ENCODE measurements at regions not wholly inside any gene's neighbourhood (a gene's known extent, or its start where the extent isn't known, plus 50 kb on each side); places are given as distances from the start of the nearest gene placed in this dataset.

GRCh38 chr11:45063669-45064068, 82.8 kb upstream of the PRDM11 start:
- Histone ChIP-seq H3K36me3 (no peaks in the 10 kb centered on the region), H3K4me3 (no peak overlapping the region), H3K9me3 (no peaks in the 10 kb centered on the region), H3K4me1 (no peaks in the 10 kb centered on the region), H3K27ac (no peak overlapping the region), H3K27me3 (no peaks in the 10 kb centered on the region)
- in situ Hi-C loops (cut with MboI; ENCODE audit: low pct_ligation_motif_present in 1 of 4, low pct_unique_long_range_greater_than_20kb in 1 of 4, low sequenced_read_pairs in 3 of 4) (no loop called here), intact Hi-C loops (cut with DNase I; ENCODE audit: low total_unique reads) (no loop called here)
- 100% methylated on average over 1 of the region's 1 CpG for WGBS, 2 donors (ENCODE audit: low coverage in 1 of 2)
- TF ChIP-seq EP300 (IDR thresholded peaks at IDR 0.05; ENCODE audit: low read depth) (no peak), POLR2AphosphoS5 (IDR thresholded peaks at IDR 0.05) (no peak), POLR2A (IDR thresholded peaks at IDR 0.05) (no peak)
- TF ChIP-seq, protein P1, sequence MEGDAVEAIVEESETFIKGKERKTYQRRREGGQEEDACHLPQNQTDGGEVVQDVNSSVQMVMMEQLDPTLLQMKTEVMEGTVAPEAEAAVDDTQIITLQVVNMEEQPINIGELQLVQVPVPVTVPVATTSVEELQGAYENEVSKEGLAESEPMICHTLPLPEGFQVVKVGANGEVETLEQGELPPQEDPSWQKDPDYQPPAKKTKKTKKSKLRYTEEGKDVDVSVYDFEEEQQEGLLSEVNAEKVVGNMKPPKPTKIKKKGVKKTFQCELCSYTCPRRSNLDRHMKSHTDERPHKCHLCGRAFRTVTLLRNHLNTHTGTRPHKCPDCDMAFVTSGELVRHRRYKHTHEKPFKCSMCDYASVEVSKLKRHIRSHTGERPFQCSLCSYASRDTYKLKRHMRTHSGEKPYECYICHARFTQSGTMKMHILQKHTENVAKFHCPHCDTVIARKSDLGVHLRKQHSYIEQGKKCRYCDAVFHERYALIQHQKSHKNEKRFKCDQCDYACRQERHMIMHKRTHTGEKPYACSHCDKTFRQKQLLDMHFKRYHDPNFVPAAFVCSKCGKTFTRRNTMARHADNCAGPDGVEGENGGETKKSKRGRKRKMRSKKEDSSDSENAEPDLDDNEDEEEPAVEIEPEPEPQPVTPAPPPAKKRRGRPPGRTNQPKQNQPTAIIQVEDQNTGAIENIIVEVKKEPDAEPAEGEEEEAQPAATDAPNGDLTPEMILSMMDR (IDR thresholded peaks at IDR 0.05), result no peak
- DNase-seq, result no peak

DNA sequence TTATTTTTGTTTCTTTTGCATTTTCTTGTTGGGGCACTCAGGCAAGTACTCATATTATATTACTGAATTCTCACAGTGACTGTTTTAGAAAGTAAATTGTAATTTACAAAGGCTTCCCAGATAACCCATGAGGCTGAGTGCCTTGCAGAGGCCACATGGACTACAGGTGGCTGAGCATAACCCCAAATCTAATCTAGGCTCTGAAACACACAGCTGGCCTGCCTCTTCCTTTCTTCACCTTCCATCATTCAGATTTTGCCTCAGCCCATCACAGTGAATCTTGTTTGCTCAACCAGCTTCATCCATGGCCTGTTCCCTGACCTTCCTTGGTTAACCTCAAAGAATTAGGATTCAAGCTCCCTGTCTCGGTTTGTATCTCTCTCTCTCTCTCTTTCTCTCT, 78.5 kb upstream of the PRDM11 start:
- Histone ChIP-seq H3K4me3 (no peak overlapping the region), H3K9me3 (no peaks in the 10 kb centered on the region), H3K27ac (no peak overlapping the region), H3K27me3 (no peaks in the 10 kb centered on the region), H3K36me3 (no peaks in the 10 kb centered on the region), H3K4me1 (no peaks in the 10 kb centered on the region)
- 75% methylated on average over 1 of the region's 1 CpG; no CpG with 5 or more reads in 1 of the 2 donors for WGBS, 2 donors (ENCODE audit: low coverage in 1 of 2)
- no peak for DNase-seq
- TF ChIP-seq POLR2AphosphoS5 (IDR thresholded peaks at IDR 0.05), result no peak
- in situ Hi-C loops (cut with MboI; ENCODE audit: low pct_ligation_motif_present in 1 of 4, low pct_unique_long_range_greater_than_20kb in 1 of 4, low sequenced_read_pairs in 3 of 4), result no loop called here
- intact Hi-C loops (cut with DNase I; ENCODE audit: low total_unique reads), result no loop called here

- H3K4me1 ChIP-seq, result no peaks in the 10 kb centered on the region
- H3K36me3 ChIP-seq, result no peaks in the 10 kb centered on the region
- H3K27me3 ChIP-seq, result no peaks in the 10 kb centered on the region
- H3K4me3 ChIP-seq, result no peak overlapping the region
- 94% methylated on average over 1 of the region's 1 CpG; no CpG with 5 or more reads in 1 of the 2 donors for WGBS, 2 donors (ENCODE audit: low coverage in 1 of 2)
- H3K27ac ChIP-seq, result no peak overlapping the region
- intact Hi-C loops (cut with DNase I; ENCODE audit: low total_unique reads) (no loop called here), in situ Hi-C loops (cut with MboI; ENCODE audit: low pct_ligation_motif_present in 1 of 4, low pct_unique_long_range_greater_than_20kb in 1 of 4, low sequenced_read_pairs in 3 of 4) (loop anchor here in 1 of 4 donors (5.0 kb wide), 1 partner anchor 49 kb away; no protein-coding TSS in a partner anchor)
- no peaks in the 10 kb centered on the region for H3K9me3 ChIP-seq
- TF ChIP-seq POLR2AphosphoS5 (IDR thresholded peaks at IDR 0.05), result no peak
- TF ChIP-seq, protein P1 (IDR thresholded peaks at IDR 0.05), result no peak
- TF ChIP-seq EP300 (IDR thresholded peaks at IDR 0.05; ENCODE audit: low read depth), result no peak
- TF ChIP-seq POLR2A (IDR thresholded peaks at IDR 0.05), result no peak
- no peak for DNase-seq
Observed at GRCh38 chr11:45071232-45071631, 75.2 kb upstream of the PRDM11 start.

- TF ChIP-seq, protein P1 (IDR thresholded peaks at IDR 0.05), result no peak
- TF ChIP-seq POLR2AphosphoS5 (IDR thresholded peaks at IDR 0.05) (no peak), EP300 (IDR thresholded peaks at IDR 0.05; ENCODE audit: low read depth) (no peak), POLR2A (IDR thresholded peaks at IDR 0.05) (no peak)
- in situ Hi-C loops (cut with MboI; ENCODE audit: low pct_ligation_motif_present in 1 of 4, low pct_unique_long_range_greater_than_20kb in 1 of 4, low sequenced_read_pairs in 3 of 4), result loop anchor here in 1 of 4 donors (5.0 kb wide), 1 partner anchor 51 kb away; no protein-coding TSS in a partner anchor
- intact Hi-C loops (cut with DNase I; ENCODE audit: low total_unique reads), result no loop called here
- Histone ChIP-seq H3K27ac (no peak overlapping the region), H3K4me3 (no peak overlapping the region), H3K36me3 (no peaks in the 10 kb centered on the region), H3K27me3 (no peaks in the 10 kb centered on the region), H3K9me3 (no peaks in the 10 kb centered on the region), H3K4me1 (peaks cover 0 to 5% (median 1%) of the 10 kb centered on the region in 4 donors)
- no peak for DNase-seq
- WGBS, 2 donors (ENCODE audit: low coverage in 1 of 2), result 67% methylated on average over 11 of the region's 11 CpGs; no CpG with 5 or more reads in 1 of the 2 donors
Observed at GRCh38 chr11:45073685-45074141, 72.7 kb upstream of the PRDM11 start.

DNA sequence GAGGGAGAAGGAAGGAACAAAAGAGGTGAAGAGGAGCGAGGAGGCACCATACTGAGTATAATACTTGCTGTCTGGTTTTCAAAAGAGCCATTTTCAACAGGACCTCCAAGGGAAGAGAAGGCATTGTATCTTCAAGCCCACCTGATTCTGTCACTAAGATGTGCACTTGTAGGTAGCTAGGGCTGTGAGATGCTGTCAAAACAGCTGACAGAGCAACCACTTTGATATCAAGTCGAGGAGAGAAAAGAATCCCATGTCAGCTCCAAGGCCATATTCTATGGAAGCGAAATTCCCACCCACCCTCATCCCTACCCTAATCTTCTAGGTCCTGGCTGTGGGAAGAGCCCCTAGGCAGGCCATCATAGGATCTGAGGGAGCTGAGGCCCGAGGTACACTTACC, 70.9 kb upstream of the PRDM11 start:
- DNase-seq, result no peak
- in situ Hi-C loops (cut with MboI; ENCODE audit: low pct_ligation_motif_present in 1 of 4, low pct_unique_long_range_greater_than_20kb in 1 of 4, low sequenced_read_pairs in 3 of 4) (loop anchor here in 1 of 4 donors (25.0 kb wide), 1 partner anchor 513 kb away; the partner anchor contains the start of gene CD82), intact Hi-C loops (cut with DNase I; ENCODE audit: low total_unique reads) (no loop called here)
- H3K27ac ChIP-seq, result no peak overlapping the region
- H3K9me3 ChIP-seq, result no peaks in the 10 kb centered on the region
- H3K4me3 ChIP-seq, result no peak overlapping the region
- no peak for TF ChIP-seq POLR2A (IDR thresholded peaks at IDR 0.05)
- no peak for TF ChIP-seq EP300 (IDR thresholded peaks at IDR 0.05; ENCODE audit: low read depth)
- no peak for TF ChIP-seq POLR2AphosphoS5 (IDR thresholded peaks at IDR 0.05)
- TF ChIP-seq, protein P1 (IDR thresholded peaks at IDR 0.05), result no peak
- WGBS, 2 donors (ENCODE audit: low coverage in 1 of 2), result 90% methylated on average over 4 of the region's 4 CpGs; no CpG with 5 or more reads in 1 of the 2 donors
- no peaks in the 10 kb centered on the region for H3K36me3 ChIP-seq
- H3K4me1 ChIP-seq, result peaks cover 12 to 21% (median 14%) of the 10 kb centered on the region in 4 donors
- H3K27me3 ChIP-seq, result no peaks in the 10 kb centered on the region
